Stomach smooth muscle (tissue), 2 donors: ENCODE measurements at regions not wholly inside any gene's neighbourhood (a gene's known extent, or its start where the extent isn't known, plus 50 kb on each side); places are given as distances from the start of the nearest gene placed in this dataset.

Experiments used
- H3K27ac ChIP-seq: one replicate; pipeline ENCODE4 v1.7.0; 2013; ENCODE audit warnings: mild to moderate bottlenecking, low read length, inconsistent platforms
- H3K27me3 ChIP-seq, 2 donors: one replicate each; pipeline ENCODE4 v1.7.0; 2013; ENCODE audit warnings: low read length in 2 of 2; ENCODE audit not compliant: insufficient read depth in 2 of 2, control insufficient read depth in 1 of 2
- H3K36me3 ChIP-seq, 2 donors: one replicate each; pipeline ENCODE4 v1.7.0; 2013; ENCODE audit warnings: low read length in 2 of 2; ENCODE audit not compliant: control insufficient read depth in 2 of 2, insufficient read depth in 2 of 2
- H3K4me1 ChIP-seq: one replicate; pipeline ENCODE4 v1.7.0; 2013; ENCODE audit warnings: low read length; ENCODE audit not compliant: control insufficient read depth, insufficient read depth
- H3K4me3 ChIP-seq, 2 donors: one replicate each; pipeline ENCODE4 v1.7.0; 2013; ENCODE audit warnings: low read length in 2 of 2
- H3K9ac ChIP-seq, 2 donors: one replicate each; pipeline ENCODE4 v1.7.0; 2013; ENCODE audit warnings: low read length in 2 of 2, mild to moderate bottlenecking in 1 of 2
- H3K9me3 ChIP-seq, 2 donors: one replicate each; pipeline ENCODE4 v1.7.0; 2013; ENCODE audit warnings: low read length in 2 of 2; ENCODE audit not compliant: control insufficient read depth in 2 of 2
- donor health status: healthy.
- donor health status: Pancreatic carcinoma.

GRCh38 chr3:11089931-11090330 is 64.4 kb upstream of the HRH1 start:
- peaks cover 14% of the 10 kb centered on the region for H3K4me1 ChIP-seq
- H3K9me3 ChIP-seq, result no peaks in the 10 kb centered on the region
- H3K27me3 ChIP-seq, result no peaks in the 10 kb centered on the region
- no peaks in the 10 kb centered on the region for H3K36me3 ChIP-seq
- no peak overlapping the region for H3K4me3 ChIP-seq
- no peak overlapping the region for H3K27ac ChIP-seq
- no peak overlapping the region for H3K9ac ChIP-seq

GRCh38 chr3:11090551-11090950 is 63.7 kb upstream of the HRH1 start:
- H3K9me3 ChIP-seq, result no peaks in the 10 kb centered on the region
- H3K27ac ChIP-seq, result no peak overlapping the region
- H3K9ac ChIP-seq, result no peak overlapping the region
- H3K4me1 ChIP-seq, result peaks cover 14% of the 10 kb centered on the region
- no peaks in the 10 kb centered on the region for H3K36me3 ChIP-seq
- no peaks in the 10 kb centered on the region for H3K27me3 ChIP-seq
- H3K4me3 ChIP-seq, result no peak overlapping the region

- Histone ChIP-seq H3K4me3 (peak overlapping the region in 1 of 2 donors; percentile 15), H3K27ac (peak overlapping the region; percentile 24)
Measured at GRCh38 chr3:11091088-11091590, 63.2 kb upstream of the HRH1 start.

GRCh38 chr3:11091791-11092190 is 62.5 kb upstream of the HRH1 start:
- Histone ChIP-seq H3K4me3 (no peak overlapping the region), H3K27ac (no peak overlapping the region), H3K36me3 (no peaks in the 10 kb centered on the region), H3K4me1 (peaks cover 26% of the 10 kb centered on the region), H3K27me3 (no peaks in the 10 kb centered on the region), H3K9me3 (no peaks in the 10 kb centered on the region), H3K9ac (no peak overlapping the region)

More at GRCh38 chr3:11091088-11091590, 63.2 kb upstream of the HRH1 start:
- no peaks in the 10 kb centered on the region for H3K9me3 ChIP-seq
- no peak overlapping the region for H3K9ac ChIP-seq
- H3K27me3 ChIP-seq, result no peaks in the 10 kb centered on the region
- peaks cover 20% of the 10 kb centered on the region for H3K4me1 ChIP-seq
- no peaks in the 10 kb centered on the region for H3K36me3 ChIP-seq

GRCh38 chr3:11093823-11094340 is 60.4 kb upstream of the HRH1 start:
- no peak overlapping the region for H3K9ac ChIP-seq
- H3K27ac ChIP-seq, result no peak overlapping the region
- no peaks in the 10 kb centered on the region for H3K36me3 ChIP-seq
- H3K9me3 ChIP-seq, result no peaks in the 10 kb centered on the region
- no peaks in the 10 kb centered on the region for H3K27me3 ChIP-seq
- H3K4me3 ChIP-seq, result no peak overlapping the region
- H3K4me1 ChIP-seq, result peaks cover 32% of the 10 kb centered on the region

GRCh38 chr3:11095932-11096265 is 58.4 kb upstream of the HRH1 start:
- Histone ChIP-seq H3K9ac (peak overlapping the region in 1 of 2 donors; percentile 24), H3K27me3 (no peaks in the 10 kb centered on the region), H3K4me3 (peak overlapping the region; percentile 29 to 72), H3K36me3 (no peaks in the 10 kb centered on the region), H3K9me3 (no peaks in the 10 kb centered on the region), H3K27ac (peak overlapping the region; percentile 78), H3K4me1 (peaks cover 31% of the 10 kb centered on the region)

- no peaks in the 10 kb centered on the region for H3K36me3 ChIP-seq
- H3K4me3 ChIP-seq, result peak overlapping the region; percentile 29 to 72
- H3K27ac ChIP-seq, result peak overlapping the region; percentile 78
Measured at GRCh38 chr3:11096266-11097139, 57.8 kb upstream of the HRH1 start.

GRCh38 chr3:11099306-11099705 is 55.0 kb upstream of the HRH1 start:
- Histone ChIP-seq H3K9ac (no peak overlapping the region), H3K27ac (no peak overlapping the region), H3K9me3 (no peaks in the 10 kb centered on the region), H3K4me3 (no peak overlapping the region), H3K36me3 (no peaks in the 10 kb centered on the region), H3K4me1 (peaks cover 18% of the 10 kb centered on the region), H3K27me3 (no peaks in the 10 kb centered on the region)

More at GRCh38 chr3:11096266-11097139, 57.8 kb upstream of the HRH1 start:
- Histone ChIP-seq H3K9me3 (no peaks in the 10 kb centered on the region), H3K27me3 (no peaks in the 10 kb centered on the region), H3K4me1 (peaks cover 25% of the 10 kb centered on the region), H3K9ac (peak overlapping the region; percentile 47 to 58)
